K562 (cell line): ENCODE measurements at regions not wholly inside any gene's neighbourhood (a gene's known extent, or its start where the extent isn't known, plus 50 kb on each side); places are given as distances from the start of the nearest gene placed in this dataset.
"Not testable (repeated sequence)": the region's sequence is repeated elsewhere in the genome, so short reads cannot be mapped to it uniquely, and the experiment has no call there.

ENCODE experiments used
- ATAC-seq: fragments of 200-7000 bp; cut with Tn5 transposase; 3 replicates; pipeline ENCODE4 v1.9.1; 2020; ENCODE audit warnings: moderate library complexity
- BruUV-seq: library from RNA; stranded (reverse); fragments of 400-500 nt; replicated peaks from 2 replicates; lab custom pipeline; 2021; lab: Mats Ljungman, UMichigan
- CTCF ChIA-PET: fragments of 300-600 bp; formaldehyde crosslinking; extraction: SDS; loops from one replicate; lab custom pipeline; 2021; ENCODE audit warnings: low intra/inter-chr PET ratio; lab: Yijun Ruan, JAX
- POLR2A ChIA-PET: fragments of 300-600, 350-650 bp; sonication (Branson Sonifier 250); formaldehyde crosslinking; extraction: SDS; loops from one replicate; lab custom pipeline; 2021; ENCODE audit warnings: antibody characterized with exemption, inconsistent platforms; lab: Yijun Ruan, JAX
- DNase-seq, 4 experiments: peaks; one replicate each; pipeline versions ENCODE4 v3.0.0 to v3.0.0-alpha.2; 2011 to 2018; ENCODE audit warnings: low spot score in 3 of 4, mixed read lengths in 3 of 4; ENCODE audit errors: extremely low read depth in 1 of 4
- FAIRE-seq: peaks from 2 replicates; lab custom pipeline; 2011; peaks lifted over from hg19 to GRCh38; lab: Jason Lieb, UNC
- H2AFZ ChIP-seq: 2 replicates; pipeline ENCODE4 v1.6.0; 2011; ENCODE audit warnings: low read depth, low read length, control low read depth, inconsistent platforms
- H3K27ac ChIP-seq: fragments of 200-600 bp; 3 replicates; pipeline ENCODE4 v1.8.0; 2011; ENCODE audit warnings: low read depth, mild to moderate bottlenecking, control low read depth, inconsistent platforms, low read length, moderate library complexity, mixed read lengths; ENCODE audit errors: extremely low read depth
- H3K27me3 ChIP-seq, 2 experiments: fragments of 300-600 bp in 1 of 2; 2 replicates in 1 of 2; 3 replicates in 1 of 2; pipeline versions ENCODE4 v1.6.0 to v1.8.0; 2011; ENCODE audit warnings: inconsistent platforms in 2 of 2, low read length in 2 of 2, mild to moderate bottlenecking in 1 of 2, mixed read lengths in 1 of 2, moderate library complexity in 1 of 2; ENCODE audit not compliant: control insufficient read depth in 2 of 2, insufficient read depth in 2 of 2
- H3K36me3 ChIP-seq: fragments of 300-600 bp; 3 replicates; pipeline ENCODE4 v1.8.0; 2011; ENCODE audit warnings: mild to moderate bottlenecking, low read length, inconsistent platforms; ENCODE audit not compliant: control insufficient read depth, insufficient read depth
- H3K4me1 ChIP-seq, 2 experiments: fragments of 200-600 bp in 1 of 2; replicated peaks in 1 of 2; 2 replicates in 1 of 2; 3 replicates in 1 of 2; pipeline versions ENCODE4 v1.5.1 to v1.8.0; 2011; ENCODE audit warnings: inconsistent platforms in 2 of 2, low read length in 2 of 2, mild to moderate bottlenecking in 1 of 2, mixed read lengths in 1 of 2, moderate library complexity in 1 of 2; ENCODE audit not compliant: control insufficient read depth in 2 of 2, insufficient read depth in 2 of 2
- H3K4me2 ChIP-seq: 2 replicates; pipeline ENCODE4 v1.6.1; 2011; ENCODE audit warnings: low read length, control low read depth, inconsistent platforms, mixed read lengths; ENCODE audit not compliant: insufficient read depth
- H3K4me3 ChIP-seq: fragments of 200-600 bp; sonication (generic), shearing (Covaris generic); 2 replicates; pipeline ENCODE4 v1.5.1; 2016; ENCODE audit warnings: control low read depth, inconsistent platforms
- H3K79me2 ChIP-seq: fragments of 200-600 bp; 3 replicates; pipeline ENCODE4 v1.8.0; 2011; ENCODE audit warnings: low read length, inconsistent platforms; ENCODE audit not compliant: control insufficient read depth, insufficient read depth
- H3K9ac ChIP-seq, 2 experiments: 2 replicates each; pipeline versions ENCODE4 v1.6.0 to v1.6.1; 2011; ENCODE audit warnings: low read depth in 2 of 2, low read length in 2 of 2, control low read depth in 1 of 2, inconsistent platforms in 1 of 2, mild to moderate bottlenecking in 1 of 2, mixed read lengths in 1 of 2; ENCODE audit not compliant: insufficient read depth in 1 of 2
- H3K9me1 ChIP-seq: one replicate; pipeline ENCODE4 v1.6.0; 2011; ENCODE audit warnings: inconsistent platforms, mild to moderate bottlenecking, low read length, moderate library complexity; ENCODE audit not compliant: control insufficient read depth, insufficient read depth
- H3K9me3 ChIP-seq: replicated peaks from 2 replicates; pipeline ENCODE4 v1.5.1; 2011; ENCODE audit warnings: low read depth, low read length, inconsistent platforms; ENCODE audit not compliant: control insufficient read depth, insufficient read depth
- H4K20me1 ChIP-seq: replicated peaks from 2 replicates; pipeline ENCODE4 v1.6.1; 2011; ENCODE audit warnings: low read length, inconsistent platforms, mixed read lengths; ENCODE audit not compliant: control insufficient read depth, insufficient read depth
- BRD9 ChIP-seq: fragments of 450-650 bp; IDR thresholded peaks from 2 replicates; pipeline ENCODE4 v1.6.1; 2018; ENCODE audit warnings: low read depth; ENCODE audit not compliant: partially characterized antibody
- ZNF224 ChIP-seq: sonication (generic); formaldehyde crosslinking; IDR thresholded peaks from 2 replicates; pipeline ENCODE4 v1.8.0; 2022; ENCODE audit warnings: mild to moderate bottlenecking, missing genetic modification reagents
- WGBS: fragments of 100-300 bp; shearing (Covaris generic); methylation state at CpG from one replicate; pipeline ENCODE4 v1.1.6; 2016; ENCODE audit warnings: low coverage, mixed read lengths; ENCODE audit not compliant: insufficient coverage; ENCODE audit errors: missing lambda C conversion rate; 5-methylcytosine and 5-hydroxymethylcytosine counted together
- in situ Hi-C: fragments of 300-500 bp; cut with MboI; formaldehyde crosslinking; loops from 4 replicates; pipeline ENCODE4 v1.15.0; 2018; ENCODE audit warnings: inconsistent platforms, mixed read lengths
- intact Hi-C: fragments of 100-400 bp; cut with micrococcal nuclease; formaldehyde crosslinking; loops from 2 replicates; pipeline ENCODE4 v1.14.2; 2022
- TF ChIP-seq, protein P1 (sequence below): fragments of 450-650 bp; IDR thresholded peaks from 2 replicates; pipeline ENCODE4 v1.6.1; 2018; ENCODE audit not compliant: partially characterized antibody

- H4K20me1 ChIP-seq, result no peaks in the 10 kb centered on the region
- no peak for ATAC-seq
- no peaks in the 10 kb centered on the region for H3K79me2 ChIP-seq
- intact Hi-C loops, result loop anchor here (2.0 kb wide), 1 partner anchor 55 kb away; no protein-coding TSS in a partner anchor
- no peak for DNase-seq
- ChIA-PET CTCF (no interaction called here), POLR2A (no interaction called here)
- no peaks in the 10 kb centered on the region for H3K27me3 ChIP-seq
- 12% methylated on average over 6 of the region's 6 CpGs for WGBS
- in situ Hi-C loops, result no loop called here
- H3K4me1 ChIP-seq, result peaks cover 0 to 17% of the 10 kb centered on the region in 2 experiments; a peak in 2 of 5 replicates
- no TSS peak for BruUV-seq
- no peak overlapping the region; a peak in 1 of 4 replicates for H3K9ac ChIP-seq
- no peaks in the 10 kb centered on the region for H3K9me3 ChIP-seq
- H3K36me3 ChIP-seq, result no peaks in the 10 kb centered on the region
- no peak overlapping the region for H3K4me3 ChIP-seq
- H3K4me2 ChIP-seq, result no peak overlapping the region
- no peak overlapping the region for H2AFZ ChIP-seq
- no peak for TF ChIP-seq ZNF224 (CRISPR knock-in tag)
- TF ChIP-seq, protein P1, sequence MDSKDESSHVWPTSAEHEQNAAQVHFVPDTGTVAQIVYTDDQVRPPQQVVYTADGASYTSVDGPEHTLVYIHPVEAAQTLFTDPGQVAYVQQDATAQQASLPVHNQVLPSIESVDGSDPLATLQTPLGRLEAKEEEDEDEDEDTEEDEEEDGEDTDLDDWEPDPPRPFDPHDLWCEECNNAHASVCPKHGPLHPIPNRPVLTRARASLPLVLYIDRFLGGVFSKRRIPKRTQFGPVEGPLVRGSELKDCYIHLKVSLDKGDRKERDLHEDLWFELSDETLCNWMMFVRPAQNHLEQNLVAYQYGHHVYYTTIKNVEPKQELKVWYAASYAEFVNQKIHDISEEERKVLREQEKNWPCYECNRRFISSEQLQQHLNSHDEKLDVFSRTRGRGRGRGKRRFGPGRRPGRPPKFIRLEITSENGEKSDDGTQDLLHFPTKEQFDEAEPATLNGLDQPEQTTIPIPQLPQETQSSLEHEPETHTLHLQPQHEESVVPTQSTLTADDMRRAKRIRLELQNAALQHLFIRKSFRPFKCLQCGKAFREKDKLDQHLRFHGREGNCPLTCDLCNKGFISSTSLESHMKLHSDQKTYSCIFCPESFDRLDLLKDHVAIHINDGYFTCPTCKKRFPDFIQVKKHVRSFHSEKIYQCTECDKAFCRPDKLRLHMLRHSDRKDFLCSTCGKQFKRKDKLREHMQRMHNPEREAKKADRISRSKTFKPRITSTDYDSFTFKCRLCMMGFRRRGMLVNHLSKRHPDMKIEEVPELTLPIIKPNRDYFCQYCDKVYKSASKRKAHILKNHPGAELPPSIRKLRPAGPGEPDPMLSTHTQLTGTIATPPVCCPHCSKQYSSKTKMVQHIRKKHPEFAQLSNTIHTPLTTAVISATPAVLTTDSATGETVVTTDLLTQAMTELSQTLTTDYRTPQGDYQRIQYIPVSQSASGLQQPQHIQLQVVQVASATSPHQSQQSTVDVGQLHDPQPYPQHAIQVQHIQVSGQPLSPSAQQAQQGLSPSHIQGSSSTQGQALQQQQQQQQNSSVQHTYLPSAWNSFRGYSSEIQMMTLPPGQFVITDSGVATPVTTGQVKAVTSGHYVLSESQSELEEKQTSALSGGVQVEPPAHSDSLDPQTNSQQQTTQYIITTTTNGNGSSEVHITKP, result peak; percentile 72
- no peak for TF ChIP-seq BRD9
- H3K9me1 ChIP-seq, result no peaks in the 10 kb centered on the region
- H3K27ac ChIP-seq, result no peak overlapping the region
- FAIRE-seq, result no peak
Measured at GRCh38 chr2:105509269-105510086, 110.6 kb upstream of the FHL2 start.

DNA sequence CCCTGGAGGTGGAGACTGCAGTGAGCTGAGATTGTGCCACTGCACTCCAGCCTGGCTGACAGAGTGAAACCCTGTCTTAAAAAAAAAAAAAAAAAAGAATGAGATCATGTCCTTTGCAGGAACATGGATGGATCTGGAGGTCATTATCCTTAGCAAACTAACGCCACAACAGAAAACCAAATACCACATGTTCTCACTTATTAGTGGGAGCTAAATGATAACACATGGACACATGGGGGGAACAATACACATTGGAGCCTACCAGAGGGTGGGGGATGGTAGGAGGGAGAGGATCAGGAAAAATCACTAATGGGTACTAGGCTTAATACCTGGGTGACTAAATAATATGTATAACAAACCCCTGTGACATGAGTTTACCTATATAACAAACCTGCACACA is 108.0 kb upstream of the FHL2 start:
- H3K27ac ChIP-seq, BruUV-seq, H3K79me2 ChIP-seq, H3K27me3 ChIP-seq, H3K36me3 ChIP-seq, POLR2A ChIA-PET, FAIRE-seq, H3K4me3 ChIP-seq, H2AFZ ChIP-seq, ATAC-seq, H4K20me1 ChIP-seq, H3K4me2 ChIP-seq, DNase-seq, H3K9ac ChIP-seq, intact Hi-C loops, CTCF ChIA-PET, H3K9me1 ChIP-seq, in situ Hi-C loops, H3K9me3 ChIP-seq: not testable (repeated sequence)
- 20% methylated on average over 1 of the region's 1 CpG for WGBS
- peaks cover 0 to 14% of the 10 kb centered on the region in 2 experiments; a peak in 2 of 5 replicates for H3K4me1 ChIP-seq
